ENCODE measurements at regions not wholly inside any gene's neighbourhood (a gene's known extent, or its start where the extent isn't known, plus 50 kb on each side); places are given as distances from the start of the nearest gene placed in this dataset.

DNA sequence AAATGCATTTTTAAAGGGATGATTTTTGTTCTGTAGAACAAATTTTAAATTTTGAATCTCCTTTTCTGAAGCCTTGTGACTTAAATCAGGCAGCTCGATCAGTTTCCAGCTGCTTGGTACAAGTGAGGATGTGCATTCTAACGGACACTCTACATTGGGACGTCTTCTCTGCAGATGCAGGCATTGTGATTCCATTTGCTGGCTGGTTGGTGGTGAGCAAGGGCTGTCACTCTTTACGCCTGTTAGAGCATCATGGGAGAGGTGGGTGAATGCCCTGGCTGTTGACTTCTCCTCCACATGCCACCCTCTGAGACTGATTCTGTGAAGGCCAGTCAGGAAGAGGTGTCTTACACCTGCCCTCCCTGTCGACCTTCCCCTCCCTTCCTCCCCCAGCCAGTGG lies 240.5 kb upstream of the RNF32 start:
- H3K27me3 ChIP-seq (ENCODE audit: insufficient read depth, low read length) = peaks cover 2% of the 10 kb centered on the region
- no peaks in the 10 kb centered on the region for H4K20me1 ChIP-seq (ENCODE audit: insufficient read depth, low read length)
- H3K9ac ChIP-seq (ENCODE audit: low read length) = no peak overlapping the region
- Mint-ChIP-seq H3K27me3 (ENCODE audit: low read depth, unreplicated experiment) (peaks cover 29% of the 10 kb centered on the region), H3K27ac (ENCODE audit: unreplicated experiment) (no peak overlapping the region), H3K36me3 (ENCODE audit: low read depth, unreplicated experiment) (no peaks in the 10 kb centered on the region), H3K4me1 (ENCODE audit: low read depth, unreplicated experiment) (no peaks in the 10 kb centered on the region), H3K9me3 (ENCODE audit: unreplicated experiment) (no peaks in the 10 kb centered on the region), H3K4me3 (ENCODE audit: unreplicated experiment) (no peak overlapping the region)
- H3K79me2 ChIP-seq (ENCODE audit: insufficient read depth, low read length) = no peaks in the 10 kb centered on the region
- H3K36me3 ChIP-seq (ENCODE audit: insufficient read depth, low read length) = no peaks in the 10 kb centered on the region
- peaks cover 2% of the 10 kb centered on the region for H3K9me3 ChIP-seq (ENCODE audit: insufficient read depth, low read depth, low read length)
- FAIRE-seq (no peak), DNase-seq (ENCODE audit: low read depth) (no peak)
- no peak overlapping the region for H2AFZ ChIP-seq (ENCODE audit: low read depth, low read length)
- TF ChIP-seq, protein P1, sequence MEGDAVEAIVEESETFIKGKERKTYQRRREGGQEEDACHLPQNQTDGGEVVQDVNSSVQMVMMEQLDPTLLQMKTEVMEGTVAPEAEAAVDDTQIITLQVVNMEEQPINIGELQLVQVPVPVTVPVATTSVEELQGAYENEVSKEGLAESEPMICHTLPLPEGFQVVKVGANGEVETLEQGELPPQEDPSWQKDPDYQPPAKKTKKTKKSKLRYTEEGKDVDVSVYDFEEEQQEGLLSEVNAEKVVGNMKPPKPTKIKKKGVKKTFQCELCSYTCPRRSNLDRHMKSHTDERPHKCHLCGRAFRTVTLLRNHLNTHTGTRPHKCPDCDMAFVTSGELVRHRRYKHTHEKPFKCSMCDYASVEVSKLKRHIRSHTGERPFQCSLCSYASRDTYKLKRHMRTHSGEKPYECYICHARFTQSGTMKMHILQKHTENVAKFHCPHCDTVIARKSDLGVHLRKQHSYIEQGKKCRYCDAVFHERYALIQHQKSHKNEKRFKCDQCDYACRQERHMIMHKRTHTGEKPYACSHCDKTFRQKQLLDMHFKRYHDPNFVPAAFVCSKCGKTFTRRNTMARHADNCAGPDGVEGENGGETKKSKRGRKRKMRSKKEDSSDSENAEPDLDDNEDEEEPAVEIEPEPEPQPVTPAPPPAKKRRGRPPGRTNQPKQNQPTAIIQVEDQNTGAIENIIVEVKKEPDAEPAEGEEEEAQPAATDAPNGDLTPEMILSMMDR (IDR thresholded peaks at IDR 0.05; ENCODE audit: insufficient read depth, low read depth, low read length) = no peak
- no peak for TF ChIP-seq EZH2 (IDR thresholded peaks at IDR 0.05; ENCODE audit: insufficient read depth, low read length)
- no peak overlapping the region for H3K4me3 ChIP-seq (ENCODE audit: insufficient read depth, low read depth, low read length)
- no peak overlapping the region for H3K27ac ChIP-seq (ENCODE audit: low read depth, low read length)
- no peaks in the 10 kb centered on the region for H3K4me1 ChIP-seq (ENCODE audit: insufficient read depth, low read length)
- no peak overlapping the region for H3K4me2 ChIP-seq (ENCODE audit: low read length)

DNA sequence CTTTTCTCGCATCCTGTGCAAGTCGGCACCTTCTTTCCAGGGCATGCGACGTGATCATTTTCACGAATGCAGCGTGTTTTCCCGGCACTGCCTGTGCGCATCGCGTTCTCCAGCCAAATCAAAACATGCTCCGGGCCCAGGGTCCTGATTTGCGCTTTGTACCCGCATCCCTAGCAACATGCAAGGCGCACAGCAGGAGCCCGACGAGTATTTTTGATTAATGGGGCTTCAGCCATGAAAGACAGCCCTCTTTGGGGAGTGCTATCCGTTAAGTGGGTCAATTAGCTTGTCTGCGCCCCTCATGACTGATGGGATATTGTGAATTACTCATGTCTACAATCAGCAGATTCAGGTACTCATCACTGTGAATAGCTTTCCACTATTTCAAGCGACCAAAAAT lies 243.3 kb upstream of the RNF32 start:
- Histone ChIP-seq H3K4me3 (ENCODE audit: insufficient read depth, low read depth, low read length) (no peak overlapping the region), H3K27ac (ENCODE audit: low read depth, low read length) (no peak overlapping the region), H3K9me3 (ENCODE audit: insufficient read depth, low read depth, low read length) (no peaks in the 10 kb centered on the region), H3K79me2 (ENCODE audit: insufficient read depth, low read length) (no peaks in the 10 kb centered on the region), H3K27me3 (ENCODE audit: insufficient read depth, low read length) (peaks cover 2% of the 10 kb centered on the region), H3K9ac (ENCODE audit: low read length) (no peak overlapping the region), H3K4me2 (ENCODE audit: low read length) (no peak overlapping the region), H3K36me3 (ENCODE audit: insufficient read depth, low read length) (no peaks in the 10 kb centered on the region), H4K20me1 (ENCODE audit: insufficient read depth, low read length) (no peaks in the 10 kb centered on the region), H2AFZ (ENCODE audit: low read depth, low read length) (no peak overlapping the region), H3K4me1 (ENCODE audit: insufficient read depth, low read length) (no peaks in the 10 kb centered on the region)
- Mint-ChIP-seq H3K27me3 (ENCODE audit: low read depth, unreplicated experiment) (peaks cover 33% of the 10 kb centered on the region), H3K36me3 (ENCODE audit: low read depth, unreplicated experiment) (no peaks in the 10 kb centered on the region), H3K27ac (ENCODE audit: unreplicated experiment) (no peak overlapping the region), H3K4me1 (ENCODE audit: low read depth, unreplicated experiment) (no peaks in the 10 kb centered on the region), H3K4me3 (ENCODE audit: unreplicated experiment) (no peak overlapping the region), H3K9me3 (ENCODE audit: unreplicated experiment) (peaks cover under 1% of the 10 kb centered on the region)
- DNase-seq (ENCODE audit: low read depth) (no peak), FAIRE-seq (no peak)
- TF ChIP-seq, protein P1 (IDR thresholded peaks at IDR 0.05; ENCODE audit: insufficient read depth, low read depth, low read length) = no peak
- no peak for TF ChIP-seq EZH2 (IDR thresholded peaks at IDR 0.05; ENCODE audit: insufficient read depth, low read length)

DNA sequence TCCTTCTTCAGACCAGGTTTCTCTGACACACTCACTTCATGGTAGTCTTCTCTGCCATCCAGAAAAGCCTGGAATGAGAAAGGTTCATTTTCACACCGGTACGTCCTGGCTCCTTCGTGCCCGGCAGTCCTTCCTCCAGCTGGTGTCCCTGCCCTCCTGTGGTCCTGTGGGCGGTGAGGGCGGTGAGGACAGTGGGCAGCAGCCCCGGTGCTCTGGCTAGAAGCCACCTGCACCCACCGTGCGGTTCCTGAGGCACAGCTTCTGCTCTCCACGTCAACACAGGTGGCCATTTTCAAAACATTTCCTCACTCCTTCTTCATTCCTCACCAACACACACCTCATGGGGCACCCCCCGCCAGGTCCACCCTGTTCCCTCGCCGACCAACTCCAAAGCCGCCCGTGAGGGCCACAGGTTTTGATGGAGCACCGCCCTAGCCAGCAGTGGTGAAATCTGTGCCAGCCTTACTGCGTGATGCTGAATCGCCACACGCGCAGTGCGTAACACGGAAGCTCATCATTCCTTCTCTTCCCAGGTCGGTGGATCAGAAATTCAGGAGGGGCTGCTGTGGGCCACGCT lies 251.4 kb upstream of the RNF32 start:
- H3K4me1 ChIP-seq (ENCODE audit: insufficient read depth, low read length) = no peaks in the 10 kb centered on the region
- no peak overlapping the region for H3K27ac ChIP-seq (ENCODE audit: low read depth, low read length)
- no peak overlapping the region for H3K4me2 ChIP-seq (ENCODE audit: low read length)
- no peak overlapping the region for H3K9ac ChIP-seq (ENCODE audit: low read length)
- DNase-seq (ENCODE audit: low read depth) = no peak
- H4K20me1 ChIP-seq (ENCODE audit: insufficient read depth, low read length) = no peaks in the 10 kb centered on the region
- no peaks in the 10 kb centered on the region for H3K27me3 ChIP-seq (ENCODE audit: insufficient read depth, low read length)
- TF ChIP-seq, protein P1 (IDR thresholded peaks at IDR 0.05; ENCODE audit: insufficient read depth, low read depth, low read length) = no peak
- no peak for TF ChIP-seq EZH2 (IDR thresholded peaks at IDR 0.05; ENCODE audit: insufficient read depth, low read length)
- H3K4me3 ChIP-seq (ENCODE audit: insufficient read depth, low read depth, low read length) = no peak overlapping the region
- H3K9me3 ChIP-seq (ENCODE audit: insufficient read depth, low read depth, low read length) = peaks cover 6% of the 10 kb centered on the region
- peaks cover 8% of the 10 kb centered on the region for H3K9me3 Mint-ChIP-seq (ENCODE audit: unreplicated experiment)
- peaks cover 28% of the 10 kb centered on the region for H3K27me3 Mint-ChIP-seq (ENCODE audit: low read depth, unreplicated experiment)
- no peaks in the 10 kb centered on the region for H3K36me3 Mint-ChIP-seq (ENCODE audit: low read depth, unreplicated experiment)
- no peak overlapping the region for H3K4me3 Mint-ChIP-seq (ENCODE audit: unreplicated experiment)
- no peaks in the 10 kb centered on the region for H3K36me3 ChIP-seq (ENCODE audit: insufficient read depth, low read length)
- no peaks in the 10 kb centered on the region for H3K79me2 ChIP-seq (ENCODE audit: insufficient read depth, low read length)
- no peak overlapping the region for H3K27ac Mint-ChIP-seq (ENCODE audit: unreplicated experiment)
- H2AFZ ChIP-seq (ENCODE audit: low read depth, low read length) = no peak overlapping the region
- FAIRE-seq = no peak
- H3K4me1 Mint-ChIP-seq (ENCODE audit: low read depth, unreplicated experiment) = peaks cover under 1% of the 10 kb centered on the region
